ENCODE measurements at regions not wholly inside any gene's neighbourhood (a gene's known extent, or its start where the extent isn't known, plus 50 kb on each side); places are given as distances from the start of the nearest gene placed in this dataset.
A peak's percentile ranks its signal among the peaks of the same experiment; 100 is the strongest.

DNA sequence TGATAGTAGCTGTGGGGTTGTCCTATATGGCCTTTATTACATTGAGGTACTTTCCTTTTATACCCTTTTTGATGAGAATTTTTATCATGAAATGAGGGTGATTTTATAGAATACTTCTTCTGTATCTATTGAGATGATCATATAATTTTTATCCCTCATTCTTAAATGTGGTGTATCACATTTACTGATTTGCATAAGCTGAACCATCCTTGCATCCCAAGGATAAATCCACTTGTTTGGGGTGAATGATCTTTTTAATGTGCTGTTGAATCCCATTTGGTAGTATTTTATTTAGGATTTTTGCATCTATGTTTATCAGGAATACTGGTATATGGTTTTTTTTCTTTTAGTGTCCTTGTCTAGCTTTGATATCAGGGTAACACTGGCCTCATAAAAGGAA lies 84.5 kb upstream of the IL6 start:
- H3K9me3 ChIP-seq (ENCODE audit: control insufficient read depth in 2 of 2, low read length in 2 of 2), result peaks cover 17 to 25% of the 10 kb centered on the region in 2 experiments
- H3K27ac Mint-ChIP-seq, result no peak overlapping the region
- H3K4me1 ChIP-seq (ENCODE audit: control insufficient read depth, insufficient read depth, low read length, poor library complexity, severe bottlenecking), result no peaks in the 10 kb centered on the region
- ATAC-seq (ENCODE audit: low read depth in 2 of 2) (no peak), DNase-seq (no peak)
- H3K9me3 Mint-ChIP-seq, result peaks cover 0 to 35% (median 5%) of the 10 kb centered on the region in 7 donors
- no peaks in the 10 kb centered on the region for H3K36me3 Mint-ChIP-seq
- no peaks in the 10 kb centered on the region for H3K36me3 ChIP-seq (ENCODE audit: control insufficient read depth, insufficient read depth, low read length)
- H3K4me3 ChIP-seq (ENCODE audit: low read depth, low read length), result no peak overlapping the region
- H3K27ac ChIP-seq (ENCODE audit: insufficient read depth, low read length, poor library complexity, severe bottlenecking), result no peak overlapping the region
- H3K27me3 Mint-ChIP-seq, result peaks cover 13% of the 10 kb centered on the region
- no peak overlapping the region for H3K4me3 Mint-ChIP-seq
- H3K27me3 ChIP-seq (ENCODE audit: control insufficient read depth, insufficient read depth, low read length), result no peaks in the 10 kb centered on the region
- H3K4me1 Mint-ChIP-seq, result peaks cover 0 to 12% (median 3%) of the 10 kb centered on the region in 4 donors

DNA sequence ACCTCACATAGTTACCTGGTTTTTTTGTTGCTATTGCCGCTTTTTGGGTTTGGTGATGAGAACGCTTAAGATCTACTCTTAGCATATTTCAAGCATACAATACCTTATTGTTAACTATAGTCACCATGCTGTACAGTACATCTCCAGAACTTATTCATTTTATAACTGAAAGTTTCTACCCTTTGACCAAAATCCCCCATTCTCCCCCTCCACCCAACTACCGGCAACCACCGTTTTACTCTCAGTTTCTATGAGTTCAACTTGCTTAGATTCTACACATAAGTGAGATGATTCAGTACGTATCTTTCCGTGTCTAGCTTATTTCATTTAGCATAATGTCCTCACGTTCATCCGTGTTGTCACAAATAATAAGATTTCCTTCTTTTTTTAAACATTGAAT lies 86.7 kb upstream of the IL6 start:
- Mint-ChIP-seq H3K27me3 (peaks cover 13% of the 10 kb centered on the region), H3K27ac (no peak overlapping the region), H3K4me3 (no peak overlapping the region), H3K4me1 (peaks cover 0 to 12% (median 3%) of the 10 kb centered on the region in 4 donors), H3K36me3 (no peaks in the 10 kb centered on the region), H3K9me3 (peaks cover 0 to 23% (median 6%) of the 10 kb centered on the region in 7 donors)
- H3K9me3 ChIP-seq (ENCODE audit: control insufficient read depth in 2 of 2, low read length in 2 of 2), result peaks cover 7% of the 10 kb centered on the region in 2 experiments
- H3K27ac ChIP-seq (ENCODE audit: insufficient read depth, low read length, poor library complexity, severe bottlenecking), result no peak overlapping the region
- ATAC-seq (ENCODE audit: low read depth in 2 of 2) (peak in 1 of 2 donors; percentile 22), DNase-seq (peak in 1 of 3 donors; percentile 45)
- no peak overlapping the region for H3K4me3 ChIP-seq (ENCODE audit: low read depth, low read length)
- no peaks in the 10 kb centered on the region for H3K4me1 ChIP-seq (ENCODE audit: control insufficient read depth, insufficient read depth, low read length, poor library complexity, severe bottlenecking)
- no peaks in the 10 kb centered on the region for H3K27me3 ChIP-seq (ENCODE audit: control insufficient read depth, insufficient read depth, low read length)
- no peaks in the 10 kb centered on the region for H3K36me3 ChIP-seq (ENCODE audit: control insufficient read depth, insufficient read depth, low read length)

GRCh38 chr7:22639396-22639795 lies 87.6 kb upstream of the IL6 start:
- H3K36me3 Mint-ChIP-seq, result no peaks in the 10 kb centered on the region
- no peak overlapping the region for H3K4me3 ChIP-seq (ENCODE audit: low read depth, low read length)
- no peak overlapping the region for H3K4me3 Mint-ChIP-seq
- DNase-seq, result no peak
- no peak overlapping the region for H3K27ac Mint-ChIP-seq
- no peak for ATAC-seq (ENCODE audit: low read depth in 2 of 2)
- peaks cover 0 to 12% (median 3%) of the 10 kb centered on the region in 4 donors for H3K4me1 Mint-ChIP-seq
- no peak overlapping the region for H3K27ac ChIP-seq (ENCODE audit: insufficient read depth, low read length, poor library complexity, severe bottlenecking)
- H3K27me3 ChIP-seq (ENCODE audit: control insufficient read depth, insufficient read depth, low read length), result peaks cover 4% of the 10 kb centered on the region
- H3K9me3 ChIP-seq (ENCODE audit: control insufficient read depth in 2 of 2, low read length in 2 of 2), result peaks cover 0 to 3% of the 10 kb centered on the region in 2 experiments
- no peaks in the 10 kb centered on the region for H3K36me3 ChIP-seq (ENCODE audit: control insufficient read depth, insufficient read depth, low read length)
- peaks cover 17% of the 10 kb centered on the region for H3K27me3 Mint-ChIP-seq
- H3K4me1 ChIP-seq (ENCODE audit: control insufficient read depth, insufficient read depth, low read length, poor library complexity, severe bottlenecking), result no peaks in the 10 kb centered on the region
- peaks cover 0 to 23% (median 9%) of the 10 kb centered on the region in 7 donors for H3K9me3 Mint-ChIP-seq

DNA sequence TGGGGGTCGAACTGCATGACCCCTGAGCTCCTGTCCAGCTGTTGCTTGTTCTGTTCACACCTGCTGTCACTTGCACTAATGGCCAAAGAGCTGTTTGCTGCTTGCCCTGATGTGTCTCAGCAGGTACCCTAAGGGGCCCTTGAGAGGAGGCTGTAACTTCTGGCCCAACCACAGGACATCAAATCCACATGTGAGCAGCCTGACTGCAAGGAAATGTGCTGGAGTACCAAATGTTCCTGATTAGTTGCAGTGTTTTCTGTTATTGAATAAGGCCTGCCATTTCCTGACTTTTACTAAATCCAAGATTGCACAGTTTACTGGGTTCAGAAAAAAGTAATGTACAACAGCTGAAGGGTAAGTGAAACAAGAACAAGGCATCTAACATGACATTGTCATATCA lies 91.7 kb upstream of the IL6 start:
- peaks cover 15% of the 10 kb centered on the region for H3K27me3 ChIP-seq (ENCODE audit: control insufficient read depth, insufficient read depth, low read length)
- Mint-ChIP-seq H3K4me1 (peaks cover 0 to 2% (median under 1%) of the 10 kb centered on the region in 4 donors), H3K4me3 (no peak overlapping the region), H3K27ac (no peak overlapping the region), H3K27me3 (peaks cover 4% of the 10 kb centered on the region), H3K9me3 (peaks cover 0 to 6% (median 0%) of the 10 kb centered on the region in 7 donors), H3K36me3 (no peaks in the 10 kb centered on the region)
- DNase-seq (no peak), ATAC-seq (ENCODE audit: low read depth in 2 of 2) (no peak)
- H3K4me1 ChIP-seq (ENCODE audit: control insufficient read depth, insufficient read depth, low read length, poor library complexity, severe bottlenecking), result no peaks in the 10 kb centered on the region
- no peak overlapping the region for H3K4me3 ChIP-seq (ENCODE audit: low read depth, low read length)
- H3K36me3 ChIP-seq (ENCODE audit: control insufficient read depth, insufficient read depth, low read length), result no peaks in the 10 kb centered on the region
- no peak overlapping the region for H3K27ac ChIP-seq (ENCODE audit: insufficient read depth, low read length, poor library complexity, severe bottlenecking)
- no peaks in the 10 kb centered on the region for H3K9me3 ChIP-seq (ENCODE audit: control insufficient read depth in 2 of 2, low read length in 2 of 2)

DNA sequence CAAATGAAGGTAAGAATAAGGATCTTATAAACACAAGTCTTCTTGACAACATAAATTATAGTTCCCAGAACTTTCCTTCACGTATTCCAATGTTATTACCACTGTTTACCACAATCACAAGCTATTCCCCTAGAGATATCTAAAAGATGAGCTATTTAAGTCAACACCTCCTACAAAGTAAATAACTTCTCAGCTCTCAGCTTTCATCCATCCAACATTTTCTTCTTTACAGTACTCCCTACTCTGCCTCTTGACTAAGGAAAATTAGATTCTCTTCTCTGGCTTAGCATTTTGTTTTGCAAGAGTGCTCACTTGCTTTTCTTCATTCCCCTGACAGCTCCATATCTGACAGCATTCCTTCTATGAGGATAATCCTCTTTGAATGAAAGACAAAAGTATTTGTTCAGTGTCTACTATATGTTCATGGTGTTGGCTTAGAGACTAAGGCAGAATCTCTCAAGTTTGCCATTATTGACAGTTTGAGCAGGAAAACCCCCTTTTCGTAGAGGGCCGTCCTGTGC lies 93.0 kb upstream of the IL6 start:
- peaks cover 0 to 5% (median 0%) of the 10 kb centered on the region in 7 donors for H3K9me3 Mint-ChIP-seq
- no peaks in the 10 kb centered on the region for H3K36me3 Mint-ChIP-seq
- peaks cover 4% of the 10 kb centered on the region for H3K27me3 Mint-ChIP-seq
- ATAC-seq (ENCODE audit: low read depth in 2 of 2), result no peak
- no peak overlapping the region for H3K4me3 Mint-ChIP-seq
- H3K4me1 ChIP-seq (ENCODE audit: control insufficient read depth, insufficient read depth, low read length, poor library complexity, severe bottlenecking), result no peaks in the 10 kb centered on the region
- H3K27ac ChIP-seq (ENCODE audit: insufficient read depth, low read length, poor library complexity, severe bottlenecking), result no peak overlapping the region
- peaks cover 15% of the 10 kb centered on the region for H3K27me3 ChIP-seq (ENCODE audit: control insufficient read depth, insufficient read depth, low read length)
- DNase-seq, result no peak
- H3K27ac Mint-ChIP-seq, result no peak overlapping the region
- H3K4me1 Mint-ChIP-seq, result no peaks in the 10 kb centered on the region
- no peak overlapping the region for H3K4me3 ChIP-seq (ENCODE audit: low read depth, low read length)
- H3K9me3 ChIP-seq (ENCODE audit: control insufficient read depth in 2 of 2, low read length in 2 of 2), result no peaks in the 10 kb centered on the region
- H3K36me3 ChIP-seq (ENCODE audit: control insufficient read depth, insufficient read depth, low read length), result no peaks in the 10 kb centered on the region

- Mint-ChIP-seq H3K9me3 (peaks cover 0 to 5% (median 0%) of the 10 kb centered on the region in 7 donors), H3K36me3 (no peaks in the 10 kb centered on the region), H3K4me1 (no peaks in the 10 kb centered on the region), H3K4me3 (no peak overlapping the region), H3K27ac (no peak overlapping the region), H3K27me3 (peaks cover 4% of the 10 kb centered on the region)
- DNase-seq (no peak), ATAC-seq (ENCODE audit: low read depth in 2 of 2) (no peak)
- Histone ChIP-seq H3K4me1 (ENCODE audit: control insufficient read depth, insufficient read depth, low read length, poor library complexity, severe bottlenecking) (no peaks in the 10 kb centered on the region), H3K4me3 (ENCODE audit: low read depth, low read length) (no peak overlapping the region), H3K27ac (ENCODE audit: insufficient read depth, low read length, poor library complexity, severe bottlenecking) (no peak overlapping the region), H3K27me3 (ENCODE audit: control insufficient read depth, insufficient read depth, low read length) (peaks cover 15% of the 10 kb centered on the region), H3K36me3 (ENCODE audit: control insufficient read depth, insufficient read depth, low read length) (no peaks in the 10 kb centered on the region), H3K9me3 (ENCODE audit: control insufficient read depth in 2 of 2, low read length in 2 of 2) (no peaks in the 10 kb centered on the region)
Measured at GRCh38 chr7:22633286-22633953, 93.6 kb upstream of the IL6 start.

DNA sequence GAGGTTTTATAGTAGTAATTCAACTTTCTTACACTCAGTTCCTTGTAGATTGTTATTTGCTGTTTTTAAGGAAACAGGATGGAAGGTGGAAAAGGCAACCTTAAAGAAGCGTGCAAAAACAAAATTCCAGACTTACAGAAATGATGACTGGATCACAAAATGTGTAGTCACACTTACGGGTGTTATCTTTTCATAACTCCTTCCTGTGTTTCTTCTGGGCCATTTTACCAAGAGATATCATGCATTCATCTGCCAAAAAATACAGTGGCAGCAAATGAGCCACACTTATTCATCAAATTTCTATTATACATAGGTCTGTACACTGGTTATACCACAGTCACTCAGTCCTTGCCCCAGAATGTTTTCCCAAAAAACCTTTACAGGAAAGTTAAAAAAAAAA lies 94.3 kb upstream of the IL6 start:
- Histone ChIP-seq H3K4me3 (ENCODE audit: low read depth, low read length) (no peak overlapping the region), H3K36me3 (ENCODE audit: control insufficient read depth, insufficient read depth, low read length) (no peaks in the 10 kb centered on the region), H3K9me3 (ENCODE audit: control insufficient read depth in 2 of 2, low read length in 2 of 2) (no peaks in the 10 kb centered on the region), H3K4me1 (ENCODE audit: control insufficient read depth, insufficient read depth, low read length, poor library complexity, severe bottlenecking) (no peaks in the 10 kb centered on the region), H3K27me3 (ENCODE audit: control insufficient read depth, insufficient read depth, low read length) (peaks cover 15% of the 10 kb centered on the region), H3K27ac (ENCODE audit: insufficient read depth, low read length, poor library complexity, severe bottlenecking) (no peak overlapping the region)
- DNase-seq (no peak), ATAC-seq (ENCODE audit: low read depth in 2 of 2) (no peak)
- Mint-ChIP-seq H3K27me3 (peaks cover 4% of the 10 kb centered on the region), H3K27ac (no peak overlapping the region), H3K4me1 (no peaks in the 10 kb centered on the region), H3K9me3 (peaks cover 0 to 5% (median 0%) of the 10 kb centered on the region in 7 donors), H3K36me3 (no peaks in the 10 kb centered on the region), H3K4me3 (no peak overlapping the region)

GRCh38 chr7:22631730-22632129 lies 95.3 kb upstream of the IL6 start:
- Mint-ChIP-seq H3K9me3 (peaks cover 0 to 5% (median 0%) of the 10 kb centered on the region in 7 donors), H3K27me3 (peaks cover 4% of the 10 kb centered on the region), H3K27ac (no peak overlapping the region), H3K4me1 (no peaks in the 10 kb centered on the region), H3K4me3 (no peak overlapping the region), H3K36me3 (no peaks in the 10 kb centered on the region)
- peaks cover 15% of the 10 kb centered on the region for H3K27me3 ChIP-seq (ENCODE audit: control insufficient read depth, insufficient read depth, low read length)
- no peaks in the 10 kb centered on the region for H3K9me3 ChIP-seq (ENCODE audit: control insufficient read depth in 2 of 2, low read length in 2 of 2)
- no peak overlapping the region for H3K27ac ChIP-seq (ENCODE audit: insufficient read depth, low read length, poor library complexity, severe bottlenecking)
- no peaks in the 10 kb centered on the region for H3K4me1 ChIP-seq (ENCODE audit: control insufficient read depth, insufficient read depth, low read length, poor library complexity, severe bottlenecking)
- no peak overlapping the region for H3K4me3 ChIP-seq (ENCODE audit: low read depth, low read length)
- ATAC-seq (ENCODE audit: low read depth in 2 of 2) (no peak), DNase-seq (no peak)
- no peaks in the 10 kb centered on the region for H3K36me3 ChIP-seq (ENCODE audit: control insufficient read depth, insufficient read depth, low read length)

Data from CD4-positive, CD25-positive, alpha-beta regulatory T cell (primary cell).